GM21515 (cell line): ENCODE measurements at regions not wholly inside any gene's neighbourhood (a gene's known extent, or its start where the extent isn't known, plus 50 kb on each side); places are given as distances from the start of the nearest gene placed in this dataset.
"Not testable (repeated sequence)": the region's sequence is repeated elsewhere in the genome, so short reads cannot be mapped to it uniquely, and the experiment has no call there.

Experiments
- ATAC-seq: cut with Tn5 transposase; IDR thresholded peaks from one replicate; pipeline ENCODE4 v1.9.1; 2021; ENCODE audit not compliant: unreplicated experiment

- ATAC-seq, result no peak
Observed at GRCh38 chr5:164253764-164254163, 748.3 kb downstream of the MAT2B start.

- ATAC-seq, result no peak
Observed at GRCh38 chr5:164255598-164256213, 750.3 kb downstream of the MAT2B start.

GRCh38 chr5:164256351-164256750, 750.9 kb downstream of the MAT2B start:
- no peak for ATAC-seq

- no peak for ATAC-seq
Observed at GRCh38 chr5:164256954-164257353, 751.5 kb downstream of the MAT2B start.

- no peak for ATAC-seq
Observed at GRCh38 chr5:164265566-164265965, 760.1 kb downstream of the MAT2B start.

- no peak for ATAC-seq
Observed at GRCh38 chr5:164266571-164266970, 761.2 kb downstream of the MAT2B start.

GRCh38 chr5:164277720-164278119, 772.3 kb downstream of the MAT2B start:
- ATAC-seq, result no peak

GRCh38 chr5:164289526-164289925, 784.1 kb downstream of the MAT2B start:
- no peak for ATAC-seq

- ATAC-seq, result no peak
Observed at GRCh38 chr5:164296603-164297080, 791.2 kb downstream of the MAT2B start.

GRCh38 chr5:164298165-164298564, 792.7 kb downstream of the MAT2B start:
- no peak for ATAC-seq

- no peak for ATAC-seq
Observed at GRCh38 chr5:164300295-164300694, 794.9 kb downstream of the MAT2B start.

- ATAC-seq, result no peak
Observed at GRCh38 chr5:164301136-164301535, 795.7 kb downstream of the MAT2B start.

GRCh38 chr5:164301708-164302107, 796.3 kb downstream of the MAT2B start:
- ATAC-seq, result no peak

GRCh38 chr5:164302533-164303235, 797.3 kb downstream of the MAT2B start:
- no peak for ATAC-seq

GRCh38 chr5:164303646-164304215, 798.3 kb downstream of the MAT2B start:
- no peak for ATAC-seq

GRCh38 chr5:164306662-164307061, 801.2 kb downstream of the MAT2B start:
- no peak for ATAC-seq

- ATAC-seq, result no peak
Observed at GRCh38 chr5:164312801-164313200, 807.4 kb downstream of the MAT2B start.

- no peak for ATAC-seq
Observed at GRCh38 chr5:164317676-164318075, 812.3 kb downstream of the MAT2B start.

- no peak for ATAC-seq
Observed at GRCh38 chr5:164319161-164319560, 813.7 kb downstream of the MAT2B start.

- no peak for ATAC-seq
Observed at GRCh38 chr5:164324239-164324638, 818.8 kb downstream of the MAT2B start.

GRCh38 chr5:164326219-164326618, 820.8 kb downstream of the MAT2B start:
- ATAC-seq, result peak; percentile 69

GRCh38 chr5:164327166-164327565, 821.7 kb downstream of the MAT2B start:
- ATAC-seq, result not testable (repeated sequence)
